H1 (cell line): ENCODE measurements at regions not wholly inside any gene's neighbourhood (a gene's known extent, or its start where the extent isn't known, plus 50 kb on each side); places are given as distances from the start of the nearest gene placed in this dataset.

Experiments used
- CBX8 ChIP-seq: fragments of 300-800, 300-1000 bp; sonication (generic); IDR thresholded peaks from 2 replicates; pipeline ENCODE4 v1.7.1; 2016; ENCODE audit warnings: low read depth, low read length, borderline replicate concordance
- CEBPB ChIP-seq: IDR thresholded peaks from 2 replicates; pipeline ENCODE4 v1.6.1; 2012; ENCODE audit warnings: low read depth, low read length
- CTCF ChIP-seq, 3 experiments: IDR thresholded peaks; 1 replicate in 2 of 3; 2 replicates in 1 of 3; pipeline versions ENCODE4 v1.5.1 to v1.6.1; 2011; ENCODE audit warnings: low read length in 3 of 3, mild to moderate bottlenecking in 3 of 3, inconsistent platforms in 2 of 3, low read depth in 1 of 3, moderate library complexity in 1 of 3; ENCODE audit not compliant: insufficient read depth in 1 of 3; ENCODE audit errors: control extremely low read depth in 1 of 3
- EP300 ChIP-seq, 2 experiments: IDR thresholded peaks; 1 replicate in 1 of 2; 2 replicates in 1 of 2; pipeline ENCODE4 v1.6.1; 2011 to 2012; ENCODE audit warnings: low read depth in 2 of 2, low read length in 2 of 2, mild to moderate bottlenecking in 2 of 2, borderline replicate concordance in 1 of 2, inconsistent platforms in 1 of 2, moderate library complexity in 1 of 2
- EZH2 ChIP-seq: fragments of 200-600 bp; sonication (generic); IDR thresholded peaks from 2 replicates; pipeline ENCODE4 v1.7.1; 2012; ENCODE audit warnings: low read depth, mild to moderate bottlenecking, moderate library complexity, low read length, inconsistent platforms; ENCODE audit not compliant: severe bottlenecking
- POLR2A ChIP-seq, 2 experiments: IDR thresholded peaks; 1 replicate in 1 of 2; 2 replicates in 1 of 2; pipeline ENCODE4 v1.6.1; 2011; ENCODE audit warnings: low read depth in 2 of 2, low read length in 2 of 2, mild to moderate bottlenecking in 2 of 2; ENCODE audit errors: control extremely low read depth in 1 of 2
- RNF2 ChIP-seq: fragments of 200-900, 300-1000 bp; sonication (generic); IDR thresholded peaks from 2 replicates; pipeline ENCODE4 v1.7.1; 2016; ENCODE audit warnings: borderline replicate concordance, low read depth, mild to moderate bottlenecking, antibody characterized with exemption, low read length; ENCODE audit not compliant: poor library complexity, severe bottlenecking; ENCODE audit errors: missing control alignments
- SP2 ChIP-seq: IDR thresholded peaks from 2 replicates; pipeline ENCODE4 v1.6.1; 2012; ENCODE audit warnings: mild to moderate bottlenecking, low read length, inconsistent platforms
- TBP ChIP-seq: IDR thresholded peaks from 2 replicates; pipeline ENCODE4 v1.6.1; 2011; ENCODE audit warnings: low read depth, low read length, improper control_type of control experiment
- YY1 ChIP-seq: IDR thresholded peaks from 2 replicates; pipeline ENCODE4 v1.6.1; 2011; ENCODE audit warnings: low read depth, mild to moderate bottlenecking, low read length
- ZNF274 ChIP-seq: IDR thresholded peaks from 2 replicates; pipeline ENCODE4 v1.7.0; 2012; ENCODE audit warnings: low read length, borderline replicate concordance; ENCODE audit errors: extremely low read depth

DNA sequence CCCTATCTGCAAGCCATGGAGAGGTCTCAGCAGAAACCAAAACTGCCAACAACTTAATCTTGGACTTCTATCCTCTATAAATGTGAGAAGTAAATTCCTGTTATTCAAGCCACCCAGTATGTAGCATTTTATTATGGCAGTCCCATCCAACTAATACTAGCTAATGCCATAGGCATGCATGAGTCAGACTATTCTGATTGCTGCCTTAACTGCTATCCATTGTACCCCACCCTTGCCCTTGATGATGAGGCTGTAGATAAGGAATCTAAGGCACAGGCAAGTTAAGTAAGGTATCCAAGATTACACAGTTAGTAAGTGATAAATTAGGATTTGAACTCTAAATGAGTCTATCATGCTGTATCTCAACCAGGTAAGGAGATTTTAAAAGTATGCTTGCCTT lies 223.0 kb downstream of the UBE2E3 start:
- no peak for TF ChIP-seq CEBPB
- TF ChIP-seq EP300 (IDR thresholded peaks at IDR 0.05; ENCODE audit: borderline replicate concordance in 1 of 2, low read depth in 2 of 2, low read length in 2 of 2): no peak
- no peak for TF ChIP-seq YY1
- no peak for TF ChIP-seq RNF2
- TF ChIP-seq EZH2: no peak
- no peak for TF ChIP-seq CTCF (IDR thresholded peaks at IDR 0.05; ENCODE audit: control extremely low read depth in 1 of 3, insufficient read depth in 1 of 3, low read depth in 1 of 3, low read length in 3 of 3)
- TF ChIP-seq POLR2A (IDR thresholded peaks at IDR 0.05; ENCODE audit: control extremely low read depth in 1 of 2, low read depth in 2 of 2, low read length in 2 of 2): no peak
- no peak for TF ChIP-seq TBP
- no peak for TF ChIP-seq SP2
- no peak for TF ChIP-seq CBX8
- TF ChIP-seq ZNF274: no peak
